ENCODE measurements at regions not wholly inside any gene's neighbourhood (a gene's known extent, or its start where the extent isn't known, plus 50 kb on each side); places are given as distances from the start of the nearest gene placed in this dataset.
"Not testable (repeated sequence)": the region's sequence is repeated elsewhere in the genome, so short reads cannot be mapped to it uniquely, and the experiment has no call there.

DNA sequence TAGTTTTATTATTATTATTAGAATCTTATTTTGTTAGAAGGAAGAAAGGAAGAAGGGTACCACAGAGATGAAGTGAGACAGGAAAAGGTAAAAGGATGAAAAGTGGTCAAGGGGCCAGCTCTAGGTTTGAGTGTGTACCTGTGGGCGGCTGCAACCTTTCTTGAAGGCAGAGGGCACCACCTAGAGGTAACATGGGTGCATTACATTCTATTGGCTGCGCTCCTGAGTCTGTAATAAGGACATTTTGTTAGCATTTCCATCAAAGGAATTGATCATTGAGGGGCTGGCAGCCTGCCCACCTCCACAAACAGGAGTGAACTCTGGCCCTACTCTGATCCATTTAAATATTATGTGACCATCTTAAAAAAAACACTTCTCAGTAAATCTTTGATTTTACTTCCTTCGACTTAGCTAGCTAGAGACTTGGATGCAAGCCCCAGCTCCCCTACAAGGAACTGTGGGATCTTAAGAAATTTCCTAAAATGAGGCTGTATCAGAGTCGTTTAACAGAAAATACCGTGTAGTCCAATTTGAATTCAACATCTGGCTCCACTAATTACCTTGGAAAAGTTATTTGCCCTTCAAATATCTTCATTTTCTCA is 610.4 kb downstream of the IPMK start:
- Histone ChIP-seq H3K4me1 (no peaks in the 10 kb centered on the region), H3K36me3 (no peaks in the 10 kb centered on the region), H3K27me3 (no peaks in the 10 kb centered on the region), H3K27ac (no peak overlapping the region), H3K9me3 (no peaks in the 10 kb centered on the region), H3K4me3 (no peak overlapping the region)
- WGBS (ENCODE audit: insufficient coverage, low coverage, low lambda C conversion rate, missing lambda C conversion rate) = 10% methylated on average over 4 of the region's 5 CpGs
- peak; percentile 99 to 100 (median 100) for ATAC-seq
- peak; percentile 62 to 73 (median 71) for DNase-seq
- intact Hi-C loops (cut with DNase I) = loop anchor here (10.0 kb wide), 2 partner anchors 72 to 82 kb away; no protein-coding TSS in a partner anchor
- no peak for TF ChIP-seq POLR2A (IDR thresholded peaks at IDR 0.05)
- TF ChIP-seq, protein P1, sequence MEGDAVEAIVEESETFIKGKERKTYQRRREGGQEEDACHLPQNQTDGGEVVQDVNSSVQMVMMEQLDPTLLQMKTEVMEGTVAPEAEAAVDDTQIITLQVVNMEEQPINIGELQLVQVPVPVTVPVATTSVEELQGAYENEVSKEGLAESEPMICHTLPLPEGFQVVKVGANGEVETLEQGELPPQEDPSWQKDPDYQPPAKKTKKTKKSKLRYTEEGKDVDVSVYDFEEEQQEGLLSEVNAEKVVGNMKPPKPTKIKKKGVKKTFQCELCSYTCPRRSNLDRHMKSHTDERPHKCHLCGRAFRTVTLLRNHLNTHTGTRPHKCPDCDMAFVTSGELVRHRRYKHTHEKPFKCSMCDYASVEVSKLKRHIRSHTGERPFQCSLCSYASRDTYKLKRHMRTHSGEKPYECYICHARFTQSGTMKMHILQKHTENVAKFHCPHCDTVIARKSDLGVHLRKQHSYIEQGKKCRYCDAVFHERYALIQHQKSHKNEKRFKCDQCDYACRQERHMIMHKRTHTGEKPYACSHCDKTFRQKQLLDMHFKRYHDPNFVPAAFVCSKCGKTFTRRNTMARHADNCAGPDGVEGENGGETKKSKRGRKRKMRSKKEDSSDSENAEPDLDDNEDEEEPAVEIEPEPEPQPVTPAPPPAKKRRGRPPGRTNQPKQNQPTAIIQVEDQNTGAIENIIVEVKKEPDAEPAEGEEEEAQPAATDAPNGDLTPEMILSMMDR (IDR thresholded peaks at IDR 0.05) = peak; percentile 77 to 90 (median 84)

DNA sequence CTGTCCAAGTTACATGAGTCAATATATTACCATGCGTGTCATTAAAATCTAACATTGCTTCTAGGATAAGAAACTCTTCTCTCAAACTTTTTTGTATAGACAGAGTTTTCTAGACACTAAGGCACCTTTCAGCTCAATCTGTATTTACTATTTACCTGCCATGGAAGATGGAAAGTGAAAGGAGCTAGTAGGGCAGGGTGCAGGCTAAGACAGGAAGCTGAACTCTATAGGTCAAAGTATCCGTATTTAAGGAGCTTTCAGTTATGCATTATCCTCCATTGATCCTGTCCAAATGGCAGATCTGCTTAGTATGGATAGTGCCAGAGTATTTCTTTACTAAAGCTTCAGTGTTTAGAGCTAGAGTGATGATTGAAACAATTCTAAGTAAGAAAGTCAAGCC is 612.8 kb downstream of the IPMK start:
- Histone ChIP-seq H3K27ac (no peak overlapping the region), H3K4me1 (no peaks in the 10 kb centered on the region), H3K36me3 (no peaks in the 10 kb centered on the region), H3K9me3 (no peaks in the 10 kb centered on the region), H3K4me3 (no peak overlapping the region), H3K27me3 (no peaks in the 10 kb centered on the region)
- TF ChIP-seq POLR2A (IDR thresholded peaks at IDR 0.05) = no peak
- TF ChIP-seq, protein P1 (IDR thresholded peaks at IDR 0.05) = no peak
- 45% methylated on average over 2 of the region's 2 CpGs for WGBS (ENCODE audit: insufficient coverage, low coverage, low lambda C conversion rate, missing lambda C conversion rate)
- DNase-seq = no peak
- no peak for ATAC-seq
- intact Hi-C loops (cut with DNase I) = loop anchor here (10.0 kb wide), 2 partner anchors 70 to 80 kb away; no protein-coding TSS in a partner anchor

- H3K9me3 ChIP-seq, H3K4me1 ChIP-seq: not testable (repeated sequence)
- 64% methylated on average over 1 of the region's 3 CpGs for WGBS (ENCODE audit: insufficient coverage, low coverage, low lambda C conversion rate, missing lambda C conversion rate)
These were observed 622.6 kb downstream of the IPMK start for GRCh38 chr10:57645108-57645507.

DNA sequence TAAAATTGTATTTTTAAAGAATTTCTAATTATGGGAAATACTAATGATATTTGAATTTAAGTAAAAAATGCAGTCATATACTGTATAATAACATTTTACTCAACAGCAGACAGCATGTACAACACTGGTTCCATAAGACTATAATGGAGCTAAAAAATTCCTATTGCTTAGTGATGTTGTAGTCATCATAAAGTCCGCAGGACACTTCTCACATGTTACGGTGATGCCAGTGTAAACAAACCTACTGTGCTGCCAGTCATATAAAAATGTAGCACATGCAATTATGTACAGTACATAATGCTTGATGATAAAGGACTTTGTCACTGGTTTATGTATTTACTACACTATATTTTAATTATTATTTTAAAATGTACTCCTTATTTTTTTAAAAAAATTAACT is 629.3 kb downstream of the IPMK start:
- intact Hi-C loops (cut with DNase I) = no loop called here
- 76% methylated on average over 2 of the region's 2 CpGs for WGBS (ENCODE audit: insufficient coverage, low coverage, low lambda C conversion rate, missing lambda C conversion rate)

More at GRCh38 chr10:57645108-57645507, 622.6 kb downstream of the IPMK start:
- ATAC-seq; intact Hi-C loops (cut with DNase I); H3K36me3 ChIP-seq; H3K27ac ChIP-seq; H3K4me3 ChIP-seq; H3K27me3 ChIP-seq; DNase-seq: not testable (repeated sequence)

More for the DNA sequence above, 629.3 kb downstream of the IPMK start:
- Histone ChIP-seq H3K27me3 (no peaks in the 10 kb centered on the region), H3K9me3 (no peaks in the 10 kb centered on the region), H3K4me1 (no peaks in the 10 kb centered on the region), H3K36me3 (no peaks in the 10 kb centered on the region), H3K27ac (no peak overlapping the region), H3K4me3 (no peak overlapping the region)
- DNase-seq = no peak
- no peak for ATAC-seq
- TF ChIP-seq, protein P1 (IDR thresholded peaks at IDR 0.05) = no peak
- no peak for TF ChIP-seq POLR2A (IDR thresholded peaks at IDR 0.05)
